ENCODE measurements at regions not wholly inside any gene's neighbourhood (a gene's known extent, or its start where the extent isn't known, plus 50 kb on each side); places are given as distances from the start of the nearest gene placed in this dataset.
"Not testable (repeated sequence)": the region's sequence is repeated elsewhere in the genome, so short reads cannot be mapped to it uniquely, and the experiment has no call there.

DNA sequence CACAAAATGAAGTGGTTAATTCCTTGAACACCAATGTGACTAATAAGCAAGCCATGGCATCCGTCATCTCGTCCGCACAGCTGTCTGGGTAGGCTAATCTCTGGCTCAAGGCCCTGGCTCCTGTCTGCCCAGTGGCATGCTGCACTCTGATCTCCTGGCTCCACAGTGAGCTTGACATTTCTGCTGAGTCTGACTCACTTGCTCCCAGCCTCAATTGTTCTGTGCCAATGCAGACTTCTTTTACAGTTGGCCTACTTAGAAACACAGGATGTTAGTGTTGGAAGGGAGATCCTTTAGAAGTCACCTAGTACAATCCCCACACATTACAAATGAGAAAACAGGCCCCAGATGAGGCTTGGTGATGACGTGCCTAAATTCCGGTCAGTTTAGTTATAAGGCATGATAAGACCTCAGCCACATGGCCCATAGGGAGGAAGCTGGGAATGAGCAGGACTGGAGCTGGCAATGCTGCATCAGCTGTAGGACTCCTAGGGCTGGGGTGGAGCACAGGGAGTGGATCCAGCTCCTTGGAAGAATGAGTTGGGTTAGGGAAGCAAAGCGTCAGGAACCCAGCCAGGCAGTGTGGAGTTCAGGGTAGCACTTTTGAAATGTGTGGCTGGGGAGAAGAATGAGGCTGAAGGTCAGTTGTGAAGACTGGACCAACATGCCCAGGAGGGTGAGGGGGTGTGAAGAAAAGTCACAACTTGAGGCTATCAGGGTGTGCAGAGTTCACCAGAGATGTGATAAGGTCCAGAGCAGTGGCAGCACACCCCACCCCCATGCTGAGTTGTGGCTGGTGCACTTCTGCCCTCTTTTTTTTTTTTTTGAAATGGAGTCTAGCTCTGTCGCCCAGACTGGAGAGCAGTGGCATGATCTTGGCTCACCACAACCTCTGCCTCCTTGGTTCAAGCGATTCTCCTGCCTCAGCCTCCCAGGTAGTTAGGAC, 70.2 kb upstream of the EED start:
- no peak overlapping the region for H3K4me3 ChIP-seq
- intact Hi-C loops (cut with DNase I; ENCODE audit: low total_unique reads), result loop anchor here (1.0 to 5.0 kb wide), 4 partner anchors 18 to 132 kb away; partner anchors contain the start of genes EED and PICALM
- peaks cover 40 to 51% of the 10 kb centered on the region in 2 donors for H3K4me1 ChIP-seq

DNA sequence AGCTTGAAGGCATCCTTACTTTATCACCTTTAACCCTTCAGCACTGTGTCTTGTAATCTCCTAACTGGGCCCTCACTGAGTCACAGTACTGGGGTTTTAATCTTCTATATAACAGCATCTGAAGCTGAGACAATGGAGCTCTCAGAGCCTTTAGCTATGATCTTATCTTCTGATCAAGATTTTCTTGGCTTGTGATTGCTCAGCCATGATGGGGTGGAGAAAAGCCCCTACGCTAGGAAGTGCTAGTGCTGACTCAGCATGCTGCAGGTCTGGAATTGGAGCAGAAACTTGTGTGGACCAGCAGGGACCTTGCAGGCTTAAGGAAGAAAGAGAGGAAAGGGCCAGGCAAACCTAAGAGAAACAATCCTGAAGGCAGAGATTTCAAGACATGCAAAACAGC, 71.7 kb upstream of the EED start:
- peaks cover 40 to 42% of the 10 kb centered on the region in 2 donors for H3K4me1 ChIP-seq

More for the DNA sequence above, 70.2 kb upstream of the EED start:
- Histone ChIP-seq H3K9me3 (no peaks in the 10 kb centered on the region), H3K27ac (peak overlapping the region; percentile 83 to 88 (median 85)), H3K27me3 (no peaks in the 10 kb centered on the region), H3K36me3 (no peaks in the 10 kb centered on the region)
- peak; percentile 91 to 95 for DNase-seq
- ATAC-seq, result peak; percentile 98 to 99
- TF ChIP-seq, protein P1, sequence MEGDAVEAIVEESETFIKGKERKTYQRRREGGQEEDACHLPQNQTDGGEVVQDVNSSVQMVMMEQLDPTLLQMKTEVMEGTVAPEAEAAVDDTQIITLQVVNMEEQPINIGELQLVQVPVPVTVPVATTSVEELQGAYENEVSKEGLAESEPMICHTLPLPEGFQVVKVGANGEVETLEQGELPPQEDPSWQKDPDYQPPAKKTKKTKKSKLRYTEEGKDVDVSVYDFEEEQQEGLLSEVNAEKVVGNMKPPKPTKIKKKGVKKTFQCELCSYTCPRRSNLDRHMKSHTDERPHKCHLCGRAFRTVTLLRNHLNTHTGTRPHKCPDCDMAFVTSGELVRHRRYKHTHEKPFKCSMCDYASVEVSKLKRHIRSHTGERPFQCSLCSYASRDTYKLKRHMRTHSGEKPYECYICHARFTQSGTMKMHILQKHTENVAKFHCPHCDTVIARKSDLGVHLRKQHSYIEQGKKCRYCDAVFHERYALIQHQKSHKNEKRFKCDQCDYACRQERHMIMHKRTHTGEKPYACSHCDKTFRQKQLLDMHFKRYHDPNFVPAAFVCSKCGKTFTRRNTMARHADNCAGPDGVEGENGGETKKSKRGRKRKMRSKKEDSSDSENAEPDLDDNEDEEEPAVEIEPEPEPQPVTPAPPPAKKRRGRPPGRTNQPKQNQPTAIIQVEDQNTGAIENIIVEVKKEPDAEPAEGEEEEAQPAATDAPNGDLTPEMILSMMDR (IDR thresholded peaks at IDR 0.05 in 4 of 5, conservative IDR thresholded peaks at IDR 0.05 in 1 of 5), result peak in 1 of 5 experiments; percentile 14
- TF ChIP-seq POLR2A (IDR thresholded peaks at IDR 0.05), result peak in 1 of 2 donors; percentile 12
- in situ Hi-C loops (cut with MboI; ENCODE audit: low sequenced_read_pairs in 4 of 4), result loop anchor here in 1 of 4 donors (10.0 kb wide), 1 partner anchor 100 kb away; no protein-coding TSS in a partner anchor

DNA sequence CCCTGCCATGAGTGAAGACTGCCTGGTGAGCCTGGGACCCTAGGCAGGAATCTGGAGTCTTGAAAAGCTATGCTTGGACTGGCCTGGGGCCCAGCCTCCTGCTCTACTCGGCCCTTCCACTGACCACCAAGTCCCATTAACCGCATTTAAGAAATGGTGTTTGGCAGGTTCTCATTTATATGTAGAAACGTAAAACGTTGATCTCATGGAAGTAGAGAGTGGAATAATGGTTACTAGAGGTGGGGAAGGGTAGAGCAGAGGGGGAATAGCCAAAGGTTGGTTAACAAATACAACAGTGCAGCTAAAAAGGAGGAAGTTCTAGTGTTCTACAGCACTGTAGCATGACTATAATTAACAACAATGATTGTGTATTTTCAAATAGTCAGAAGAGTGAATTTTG, 72.9 kb upstream of the EED start:
- H3K4me1 ChIP-seq, result peaks cover 32 to 33% of the 10 kb centered on the region in 2 donors
- in situ Hi-C loops (cut with MboI; ENCODE audit: low sequenced_read_pairs in 4 of 4), result loop anchor here in 1 of 4 donors (10.0 kb wide), 1 partner anchor 97 kb away; no protein-coding TSS in a partner anchor

More for the DNA sequence above, 71.7 kb upstream of the EED start:
- in situ Hi-C loops (cut with MboI; ENCODE audit: low sequenced_read_pairs in 4 of 4) (loop anchor here in 1 of 4 donors (10.0 kb wide), 1 partner anchor 98 kb away; no protein-coding TSS in a partner anchor), intact Hi-C loops (cut with DNase I; ENCODE audit: low total_unique reads) (no loop called here)
- ATAC-seq, result no peak
- TF ChIP-seq, protein P1 (IDR thresholded peaks at IDR 0.05 in 4 of 5, conservative IDR thresholded peaks at IDR 0.05 in 1 of 5), result no peak
- no peak for TF ChIP-seq POLR2A (IDR thresholded peaks at IDR 0.05)
- Histone ChIP-seq H3K4me3 (no peak overlapping the region), H3K27ac (no peak overlapping the region), H3K9me3 (no peaks in the 10 kb centered on the region), H3K27me3 (no peaks in the 10 kb centered on the region), H3K36me3 (no peaks in the 10 kb centered on the region)
- DNase-seq, result no peak

DNA sequence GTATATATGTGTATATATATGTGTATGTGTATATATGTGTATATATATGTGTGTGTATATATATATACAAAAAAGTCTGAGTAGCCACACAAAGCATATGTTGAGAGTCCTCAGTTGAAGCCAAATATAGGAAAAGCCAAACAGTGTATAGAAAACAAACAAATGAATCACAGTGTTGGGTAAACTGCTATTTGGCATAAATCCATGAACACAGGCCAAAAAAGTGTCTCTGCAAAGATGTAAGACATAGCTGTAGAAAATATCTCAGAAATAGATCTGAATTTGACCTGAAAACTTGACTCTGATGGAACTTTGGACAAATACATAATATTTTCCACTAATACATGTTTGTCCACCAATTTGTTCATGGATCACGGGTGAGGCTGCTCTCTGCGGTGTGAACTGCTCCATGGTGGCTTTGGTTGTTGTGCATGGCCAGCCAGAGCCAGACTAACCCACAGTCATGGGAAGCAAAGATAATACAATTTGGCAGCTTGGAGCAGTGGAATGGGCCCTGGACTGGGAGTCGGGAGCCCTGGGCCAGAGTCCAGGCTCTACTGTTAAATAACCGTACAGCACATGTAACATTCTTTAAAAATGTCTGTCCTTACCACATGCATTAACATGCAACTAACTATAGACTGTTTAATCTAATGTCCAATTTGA, 76.9 kb upstream of the EED start:
- intact Hi-C loops (cut with DNase I; ENCODE audit: low total_unique reads) (no loop called here), in situ Hi-C loops (cut with MboI; ENCODE audit: low sequenced_read_pairs in 4 of 4) (no loop called here)
- H3K4me3 ChIP-seq, result no peak overlapping the region
- DNase-seq (no peak), ATAC-seq (no peak)
- H3K9me3 ChIP-seq, result no peaks in the 10 kb centered on the region
- H3K27ac ChIP-seq, result no peak overlapping the region
- H3K4me1 ChIP-seq, result peaks cover 0 to 2% of the 10 kb centered on the region in 2 donors
- no peaks in the 10 kb centered on the region for H3K27me3 ChIP-seq
- no peaks in the 10 kb centered on the region for H3K36me3 ChIP-seq
- no peak for TF ChIP-seq POLR2A (IDR thresholded peaks at IDR 0.05)
- TF ChIP-seq, protein P1 (IDR thresholded peaks at IDR 0.05 in 4 of 5, conservative IDR thresholded peaks at IDR 0.05 in 1 of 5), result no peak

More for the DNA sequence above, 72.9 kb upstream of the EED start:
- no peak for ATAC-seq
- TF ChIP-seq POLR2A (IDR thresholded peaks at IDR 0.05), result no peak
- TF ChIP-seq, protein P1 (IDR thresholded peaks at IDR 0.05 in 4 of 5, conservative IDR thresholded peaks at IDR 0.05 in 1 of 5), result no peak
- H3K36me3 ChIP-seq, result no peaks in the 10 kb centered on the region
- intact Hi-C loops (cut with DNase I; ENCODE audit: low total_unique reads), result no loop called here
- H3K9me3 ChIP-seq, result no peaks in the 10 kb centered on the region
- no peak for DNase-seq
- no peak overlapping the region for H3K27ac ChIP-seq
- no peaks in the 10 kb centered on the region for H3K27me3 ChIP-seq
- H3K4me3 ChIP-seq, result no peak overlapping the region

DNA sequence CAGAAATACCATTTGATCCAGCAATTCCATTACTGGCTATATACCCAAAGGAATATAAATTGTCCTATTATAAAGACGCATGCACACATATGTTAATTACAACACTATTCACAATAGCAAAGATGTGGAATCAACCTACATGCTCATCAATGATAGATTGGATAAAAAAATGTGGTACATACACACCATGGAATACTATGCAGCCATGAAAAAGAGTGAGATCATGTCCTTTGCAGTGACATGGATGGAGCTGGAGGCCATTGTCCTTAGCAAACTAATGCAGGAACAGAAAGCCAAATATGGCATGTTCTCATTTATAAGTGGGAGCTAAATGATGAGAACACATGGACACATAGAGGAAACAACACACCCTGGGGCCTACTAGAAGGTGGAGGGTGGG, 78.3 kb upstream of the EED start:
- H3K36me3 ChIP-seq; ATAC-seq; H3K9me3 ChIP-seq; H3K27me3 ChIP-seq; in situ Hi-C loops (cut with MboI; ENCODE audit: low sequenced_read_pairs in 4 of 4); H3K4me3 ChIP-seq; DNase-seq; H3K27ac ChIP-seq; H3K4me1 ChIP-seq; intact Hi-C loops (cut with DNase I; ENCODE audit: low total_unique reads): not testable (repeated sequence)

All from gastrocnemius medialis (tissue), 4 donors.